Left cardiac atrium (tissue), 4 donors: ENCODE measurements at regions not wholly inside any gene's neighbourhood (a gene's known extent, or its start where the extent isn't known, plus 50 kb on each side); places are given as distances from the start of the nearest gene placed in this dataset.
"Not testable (repeated sequence)": the region's sequence is repeated elsewhere in the genome, so short reads cannot be mapped to it uniquely, and the experiment has no call there.

ENCODE experiments used
- ATAC-seq, 2 donors: fragments of 200-7000 bp; cut with Tn5 transposase; one replicate each; pipeline ENCODE4 v1.9.1; 2020; ENCODE audit warnings: mild to moderate bottlenecking in 2 of 2, moderate library complexity in 2 of 2
- DNase-seq: peaks from one replicate; pipeline ENCODE4 v3.0.0-alpha.2; 2020
- intact Hi-C, 2 donors: fragments of 100-400 bp; cut with DNase I; formaldehyde crosslinking; loops; one replicate each; pipeline versions ENCODE4 v1.14.1 to v1.15.1; 2022 to 2023
- donor health status: DM: no; HTN: yes; CAD: no.
- donor health status: DM: no; HTN: yes; CAD: no; lungs with severe emphysema.
- donor health status: DM: yes; HTN: yes; CAD: no.
- donor health status: Dilated cardiomyopathy.

DNA sequence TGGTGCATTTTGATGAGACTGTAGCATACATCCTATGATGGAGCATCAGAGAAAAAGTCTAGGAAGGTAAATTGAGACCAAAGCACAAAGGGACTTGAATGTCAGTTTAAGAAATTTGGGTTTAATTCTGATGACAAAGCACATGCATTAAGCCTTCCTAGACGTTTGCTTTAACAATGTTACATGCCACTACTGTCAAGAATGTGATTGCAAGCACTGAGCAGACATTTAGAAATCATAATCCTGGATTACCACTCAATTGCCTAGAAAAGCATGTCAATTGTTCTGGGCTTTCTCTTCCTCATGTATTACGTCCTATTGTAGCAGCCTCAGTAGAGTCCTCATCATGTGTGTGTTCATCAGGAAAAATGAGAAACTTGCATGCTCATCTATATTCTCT is 117.1 kb downstream of the ZNF281 start:
- intact Hi-C loops: no loop called here
- ATAC-seq (no peak), DNase-seq (no peak)

DNA sequence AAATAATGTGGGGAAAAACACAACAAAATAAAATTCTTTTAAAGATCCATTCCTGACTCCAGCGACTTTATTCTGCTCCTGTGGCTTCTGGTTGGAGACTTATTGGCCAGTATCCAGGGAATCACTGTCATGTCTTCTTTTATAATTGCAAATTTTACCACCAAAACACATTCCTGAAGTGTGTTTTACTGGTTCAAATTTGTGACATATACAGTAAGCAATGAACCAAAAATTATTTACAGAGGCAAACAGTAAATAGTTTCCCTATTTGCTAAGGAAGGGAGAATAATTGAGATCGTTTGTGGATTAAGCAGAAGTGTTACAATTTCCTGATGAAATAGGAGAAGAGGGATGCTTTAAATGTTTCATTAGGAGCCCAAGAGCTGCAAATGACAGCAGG is 118.7 kb downstream of the ZNF281 start:
- ATAC-seq: no peak
- intact Hi-C loops: no loop called here

DNA sequence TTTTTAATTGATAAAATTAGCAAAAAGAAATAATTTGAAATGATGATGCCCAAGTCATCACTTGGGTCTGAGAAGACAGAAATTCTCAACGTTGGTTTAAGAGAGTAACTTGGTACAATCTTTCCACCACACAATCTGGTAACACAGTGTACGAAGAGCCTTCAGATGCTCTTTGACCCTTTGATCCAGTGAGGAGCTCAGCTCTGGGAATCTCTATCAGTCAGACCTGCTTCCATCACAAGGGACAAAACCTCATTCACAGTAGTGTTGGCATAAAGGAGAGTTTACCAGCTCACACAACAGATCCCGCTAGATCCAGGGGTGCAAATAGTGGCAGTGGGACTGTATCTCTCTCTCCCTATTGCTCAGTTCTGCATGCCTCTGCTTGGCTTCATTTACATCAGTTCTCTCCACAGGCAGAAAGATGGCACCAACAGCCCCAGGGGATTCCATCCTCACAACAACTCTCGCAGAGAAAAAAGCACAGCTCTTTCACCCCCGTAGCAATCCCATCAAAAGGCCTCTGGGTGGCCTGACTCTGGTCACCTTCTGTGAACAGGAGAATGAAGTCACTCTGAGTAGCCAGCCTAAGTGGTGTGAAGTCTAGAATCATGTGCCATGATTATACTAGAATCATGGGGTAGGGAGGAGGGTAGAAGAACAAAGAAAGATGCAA is 119.7 kb downstream of the ZNF281 start:
- ATAC-seq (no peak), DNase-seq (no peak)
- intact Hi-C loops: no loop called here

More for the DNA sequence above, 118.7 kb downstream of the ZNF281 start:
- DNase-seq: no peak

DNA sequence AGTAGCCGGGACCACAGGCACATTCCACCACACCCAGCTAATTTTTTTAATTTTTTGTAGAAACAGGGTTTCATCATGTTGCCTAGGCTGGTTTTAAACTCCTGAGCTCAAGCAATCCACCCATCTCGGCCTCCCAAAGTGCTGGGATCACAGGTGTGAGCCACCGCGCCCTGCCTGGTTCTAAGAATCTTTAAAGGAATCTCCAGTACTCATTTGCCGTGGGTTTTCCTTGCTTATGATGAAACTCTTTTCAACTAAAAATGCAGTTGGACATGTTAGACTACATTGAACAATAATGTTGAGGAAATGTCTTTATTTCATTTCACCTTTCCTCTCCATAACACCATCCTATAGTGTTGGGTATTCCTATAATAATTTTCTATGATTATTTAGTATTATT is 121.6 kb downstream of the ZNF281 start:
- ATAC-seq (no peak), DNase-seq (no peak)
- intact Hi-C loops: no loop called here

DNA sequence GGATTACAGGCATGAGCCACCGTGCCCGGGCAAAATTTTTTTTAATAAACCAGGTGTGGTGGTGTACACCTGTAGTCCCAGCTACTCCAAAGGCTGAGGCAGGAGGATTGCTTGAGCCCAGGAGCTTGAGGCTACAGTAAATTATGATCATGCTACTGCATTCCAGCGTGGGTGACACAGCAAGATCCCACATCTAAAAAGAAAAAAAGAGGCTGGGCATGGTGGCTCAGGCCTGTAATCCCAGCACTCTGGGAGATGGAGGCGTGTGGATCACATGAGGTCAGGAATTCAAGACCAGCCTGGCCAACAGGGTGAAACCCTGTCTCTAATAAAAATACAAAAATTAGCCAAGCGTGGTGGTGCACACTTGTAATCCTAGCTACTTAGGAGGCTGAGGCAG is 125.6 kb downstream of the ZNF281 start:
- intact Hi-C loops, DNase-seq, ATAC-seq: not testable (repeated sequence)

DNA sequence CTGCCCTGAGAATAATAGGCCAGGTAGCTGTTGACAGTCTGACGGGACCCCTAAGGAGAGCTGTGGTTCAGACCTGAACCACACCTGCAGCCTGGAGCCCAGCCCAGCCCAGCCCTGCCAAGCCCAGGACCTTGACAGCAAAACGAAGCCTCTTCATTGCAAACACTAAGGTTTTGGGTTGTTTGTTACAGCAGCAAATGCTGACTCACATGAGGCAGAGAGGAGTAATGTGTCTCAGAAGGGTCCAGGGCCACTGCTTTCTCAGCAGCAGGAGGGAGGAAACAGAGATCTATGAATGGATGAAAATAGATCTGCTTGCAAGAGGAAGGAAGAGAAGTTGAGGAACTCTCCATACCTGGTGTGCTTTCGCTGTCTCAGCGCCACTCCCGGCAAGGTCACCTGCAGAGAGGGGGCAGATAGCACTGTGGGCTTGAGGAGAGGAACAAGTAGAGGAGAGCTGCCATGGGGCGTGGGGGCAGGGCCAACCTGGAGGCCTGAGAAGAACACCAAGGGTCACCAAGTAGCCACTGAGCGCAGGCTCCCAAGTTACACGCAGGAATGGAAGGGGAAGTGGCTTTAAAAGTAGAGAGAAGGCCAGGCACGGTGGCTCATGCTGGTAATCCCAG is 127.2 kb downstream of the ZNF281 start:
- DNase-seq (no peak), ATAC-seq (no peak)
- intact Hi-C loops: no loop called here

DNA sequence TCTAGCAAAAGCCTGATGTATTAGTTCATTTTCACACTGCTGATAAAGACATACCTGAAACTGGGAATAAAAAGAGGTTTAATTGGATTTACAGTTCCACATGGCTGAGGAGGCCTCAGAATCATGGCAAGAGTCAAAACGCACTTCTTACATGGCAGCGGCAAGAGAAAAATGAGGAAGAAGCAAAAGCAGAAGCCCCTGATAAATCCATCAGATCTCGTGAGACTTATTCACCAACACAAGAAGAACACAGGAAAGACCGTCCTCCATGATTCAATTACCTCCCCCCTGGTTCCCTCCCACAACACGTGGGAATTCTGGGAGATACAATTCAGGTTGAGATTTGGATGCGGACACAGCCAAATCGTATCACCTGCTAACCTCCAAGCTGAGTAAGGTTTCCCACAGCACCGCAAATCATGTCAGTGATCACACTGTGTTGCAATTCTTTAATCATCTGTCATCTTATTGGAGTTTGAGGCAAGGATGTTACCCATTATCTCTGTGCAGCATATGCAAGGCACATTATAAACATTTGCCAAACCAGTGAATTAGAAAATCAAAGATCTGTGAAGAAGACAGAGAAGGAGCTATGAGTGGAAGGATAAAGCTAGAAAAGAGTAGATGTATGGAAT is 128.5 kb downstream of the ZNF281 start:
- intact Hi-C loops: no loop called here
- ATAC-seq: no peak
- DNase-seq: no peak

DNA sequence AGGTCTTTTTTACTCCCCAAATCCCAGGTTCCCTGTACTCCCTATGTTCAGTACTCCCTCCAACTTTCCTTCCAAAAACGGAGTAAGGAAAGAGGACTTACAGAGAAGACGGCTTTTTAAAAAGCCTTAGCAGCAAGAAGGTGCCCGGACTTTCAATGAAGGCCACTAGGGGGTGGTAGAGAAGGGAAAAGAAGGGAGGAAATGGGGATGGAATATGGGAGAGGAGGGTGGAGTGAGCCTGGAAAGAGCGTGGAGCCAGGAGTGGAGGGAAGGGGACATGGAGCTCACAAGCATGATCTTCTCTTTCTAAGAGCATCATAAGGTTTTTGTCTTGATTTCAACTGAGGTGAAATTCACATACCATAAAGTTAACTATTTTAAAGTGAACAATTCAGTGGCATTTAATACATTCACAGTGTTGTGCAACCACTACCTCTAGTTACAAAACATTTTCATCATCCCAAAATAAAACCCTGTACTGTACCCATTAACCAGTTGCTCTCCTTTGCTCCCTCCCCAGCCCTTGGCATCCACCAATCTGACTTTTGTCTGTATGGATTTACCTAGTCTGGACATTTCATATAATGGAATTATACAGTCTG is 129.9 kb downstream of the ZNF281 start:
- ATAC-seq: peak in 1 of 2 donors; percentile 45
- intact Hi-C loops: loop anchor here in 1 of 2 donors (10.0 kb wide), 1 partner anchor 215 kb away; no protein-coding TSS in a partner anchor

DNA sequence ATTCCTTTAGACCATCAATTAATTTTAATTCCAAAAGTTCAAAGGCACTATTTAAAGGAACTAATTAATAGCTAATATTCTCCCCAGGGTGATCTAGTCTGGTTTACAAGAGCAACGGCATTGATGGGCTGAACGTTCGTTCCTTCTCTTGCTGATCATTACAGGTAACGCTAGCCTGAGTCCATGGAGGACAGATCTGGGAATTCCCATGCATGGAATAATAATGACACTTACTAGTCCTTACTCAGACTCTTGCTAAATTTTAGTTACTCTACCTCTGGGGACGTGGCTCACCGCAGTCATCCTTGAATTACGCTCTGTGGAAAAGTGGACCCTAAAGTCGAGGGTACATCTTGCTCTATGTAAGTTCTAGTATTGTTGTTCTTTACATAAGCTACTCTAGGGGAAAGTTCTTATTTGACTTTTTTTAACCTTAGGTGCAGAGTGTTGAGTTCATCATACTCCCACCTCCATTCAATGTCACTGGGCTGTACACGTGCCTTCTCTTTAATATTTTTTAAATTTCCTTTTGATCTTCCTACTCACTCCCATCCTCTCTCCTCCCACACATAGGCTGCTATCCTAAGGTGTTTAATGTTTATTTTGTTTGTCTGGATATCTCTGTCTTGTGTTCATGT is 133.9 kb downstream of the ZNF281 start:
- intact Hi-C loops: loop anchor here in 1 of 2 donors (10.0 kb wide), 1 partner anchor 219 kb away; no protein-coding TSS in a partner anchor

More for the DNA sequence above, 129.9 kb downstream of the ZNF281 start:
- peak; percentile 22 for DNase-seq

DNA sequence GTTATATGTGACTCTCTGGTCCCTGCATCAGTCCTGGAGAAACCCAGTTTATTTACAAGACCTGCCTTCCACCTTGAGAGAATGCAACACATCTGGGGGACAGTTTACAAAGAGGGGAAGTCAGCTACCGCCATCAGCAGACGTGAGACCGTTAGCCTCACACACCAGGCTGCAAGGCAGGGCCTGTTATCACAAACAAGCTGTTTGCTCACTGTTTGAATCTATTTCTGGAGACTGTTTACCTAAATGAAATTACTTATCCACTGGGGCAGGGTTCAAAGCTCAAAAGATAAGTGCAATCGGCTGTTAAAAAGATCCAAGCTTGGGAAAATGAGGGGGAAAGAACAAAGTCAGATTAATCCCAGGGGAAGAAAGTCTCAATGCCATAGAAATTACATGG is 134.4 kb downstream of the ZNF281 start:
- ATAC-seq (no peak), DNase-seq (no peak)
- intact Hi-C loops: loop anchor here in 1 of 2 donors (10.0 kb wide), 1 partner anchor 219 kb away; no protein-coding TSS in a partner anchor

More for the DNA sequence above, 133.9 kb downstream of the ZNF281 start:
- ATAC-seq (no peak), DNase-seq (no peak)

DNA sequence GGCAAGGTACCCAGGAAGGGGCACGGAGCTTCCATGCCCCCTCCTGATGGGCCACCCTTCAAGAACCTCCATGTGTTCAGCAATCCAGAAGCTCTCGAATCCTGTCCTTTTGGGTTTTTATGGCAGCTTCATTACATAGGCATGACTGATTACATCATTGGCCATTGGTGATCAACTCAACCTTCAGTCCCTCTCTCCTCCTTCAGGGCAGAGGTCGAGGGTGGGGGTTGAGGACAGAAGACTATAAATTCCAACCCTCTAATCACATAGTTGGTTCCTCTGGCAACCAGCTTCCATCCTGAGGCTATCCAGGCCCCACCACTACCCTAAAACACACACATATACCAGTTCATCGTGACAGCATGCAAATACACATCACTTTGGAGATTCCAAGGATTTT is 135.7 kb downstream of the ZNF281 start:
- intact Hi-C loops: loop anchor here in 1 of 2 donors (10.0 kb wide), 1 partner anchor 221 kb away; no protein-coding TSS in a partner anchor
- ATAC-seq: no peak
- DNase-seq: no peak

DNA sequence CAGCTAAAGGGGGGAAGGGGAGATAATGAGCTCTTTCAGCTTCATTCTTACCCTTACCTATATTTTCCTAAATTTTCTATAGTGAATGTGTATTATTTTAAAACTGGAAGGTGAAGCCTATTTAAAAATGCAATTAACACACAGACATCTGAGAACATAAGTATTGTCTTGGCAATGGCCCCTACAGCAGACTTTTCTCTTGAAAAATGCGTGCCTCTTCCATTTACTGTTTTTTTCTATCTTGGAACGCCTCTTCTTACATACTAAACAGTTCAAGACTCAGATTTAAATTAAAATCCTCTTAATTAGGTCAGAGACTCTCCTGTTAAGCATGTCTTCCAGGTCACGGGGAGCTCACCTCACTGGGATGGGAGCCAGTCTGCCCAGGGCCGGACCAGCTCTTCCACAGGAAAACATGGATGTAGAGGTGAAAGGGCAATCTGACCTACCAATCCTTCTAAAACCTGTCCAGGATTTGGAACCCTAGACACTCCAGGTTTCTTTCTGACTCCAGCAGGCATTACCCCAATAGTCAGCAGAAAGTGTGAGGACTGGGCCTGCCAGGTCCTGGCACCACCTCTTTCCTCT is 137.3 kb downstream of the ZNF281 start:
- intact Hi-C loops: loop anchor here in 1 of 2 donors (10.0 kb wide), 1 partner anchor 222 kb away; no protein-coding TSS in a partner anchor
- no peak for DNase-seq
- no peak for ATAC-seq

DNA sequence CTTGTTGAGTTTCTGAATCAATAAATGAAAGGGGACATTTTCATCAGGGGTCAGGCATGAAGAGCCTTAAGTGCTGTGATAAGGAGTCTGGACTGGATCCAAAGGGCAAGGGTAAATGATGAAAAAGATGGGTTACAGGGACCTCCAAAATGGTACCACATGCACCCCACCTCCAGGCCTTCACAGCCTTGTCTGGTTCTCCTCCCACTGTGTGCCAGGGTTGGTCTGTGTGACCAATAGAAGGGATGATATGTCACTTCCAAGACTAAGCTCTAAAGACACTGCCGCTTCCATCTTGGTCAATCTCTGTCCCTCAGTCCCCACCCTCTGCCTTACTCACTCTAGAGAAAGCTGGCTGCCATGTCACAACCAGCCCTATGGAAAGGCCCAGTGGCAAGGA is 140.6 kb downstream of the ZNF281 start:
- intact Hi-C loops: no loop called here
- ATAC-seq (no peak), DNase-seq (no peak)

DNA sequence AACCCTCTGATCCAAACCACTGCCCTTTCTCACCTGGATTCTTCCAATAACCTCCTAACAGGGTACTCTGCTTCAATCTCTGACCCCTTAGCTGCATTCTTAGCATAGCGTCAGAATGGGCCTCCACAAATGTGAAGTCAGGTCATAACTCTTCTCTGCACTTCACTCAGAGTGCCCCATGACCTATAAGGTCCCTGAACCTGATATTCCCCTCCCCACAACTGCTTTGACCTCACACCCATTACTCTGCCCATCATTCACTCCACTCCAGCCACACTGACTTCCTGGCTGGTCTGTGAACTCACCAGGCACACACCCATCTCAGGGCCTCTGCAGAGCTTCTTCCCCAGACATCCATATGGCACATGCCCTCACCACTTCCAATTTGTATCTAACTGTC is 141.9 kb downstream of the ZNF281 start:
- no peak for DNase-seq
- intact Hi-C loops: no loop called here

DNA sequence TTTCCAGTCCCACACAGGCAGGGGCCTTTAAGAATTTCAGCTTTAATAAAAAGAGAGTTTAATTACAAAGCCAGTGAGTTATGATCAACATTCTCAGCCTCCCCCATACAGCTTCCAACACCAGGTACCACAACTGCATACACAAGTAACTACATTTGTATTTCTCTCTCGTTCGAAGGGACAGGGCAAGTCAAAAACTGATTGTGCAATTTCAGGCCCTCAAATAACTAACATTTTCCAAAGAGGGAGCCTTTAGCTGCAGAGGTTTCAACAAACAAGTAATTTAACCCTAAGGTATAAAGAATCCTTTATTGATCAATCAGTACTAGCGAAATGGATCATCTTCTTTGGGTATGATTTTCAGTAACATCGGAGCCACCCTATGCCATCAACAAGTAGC is 142.4 kb downstream of the ZNF281 start:
- ATAC-seq (no peak), DNase-seq (no peak)
- intact Hi-C loops: no loop called here

More for the DNA sequence above, 141.9 kb downstream of the ZNF281 start:
- ATAC-seq: no peak

DNA sequence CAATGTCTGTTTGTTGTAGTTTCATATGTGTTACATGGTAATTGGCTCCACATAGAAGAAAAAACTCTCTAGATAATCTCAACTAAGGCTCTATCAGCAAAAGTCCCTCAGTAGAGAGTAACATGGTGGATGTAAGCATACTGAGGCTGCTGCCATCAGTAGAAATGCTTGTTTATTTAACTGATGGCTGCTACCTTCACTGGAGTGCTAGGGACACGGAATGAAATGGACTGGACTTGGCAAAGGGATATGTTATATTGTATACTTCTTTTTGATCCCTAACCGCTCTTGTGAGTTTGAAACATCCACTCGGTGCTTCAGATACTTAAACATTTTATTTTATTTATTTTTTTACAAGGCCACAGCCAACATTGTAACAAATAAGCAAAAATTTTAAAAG is 143.0 kb downstream of the ZNF281 start:
- no peak for ATAC-seq
- intact Hi-C loops: no loop called here
- DNase-seq: no peak

DNA sequence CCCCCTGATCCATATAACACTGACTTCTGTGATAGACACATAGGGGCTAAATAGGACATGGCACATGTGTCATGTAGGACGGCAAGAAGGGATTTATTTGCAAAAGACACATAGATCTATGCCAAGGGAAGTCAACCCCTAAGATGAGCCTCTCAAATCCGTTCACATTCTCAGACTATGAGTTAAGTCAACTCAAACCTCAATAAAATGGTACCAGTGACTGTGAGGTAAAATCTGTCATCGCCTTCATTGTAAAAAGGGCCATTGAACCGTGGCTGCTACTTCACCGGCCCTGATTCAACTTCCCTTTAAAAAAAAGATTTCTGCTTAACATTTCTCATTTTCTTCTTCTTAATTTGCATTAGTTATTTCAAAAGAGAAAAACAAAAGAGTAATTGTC is 144.0 kb downstream of the ZNF281 start:
- no peak for ATAC-seq
- no peak for DNase-seq
- intact Hi-C loops: no loop called here

DNA sequence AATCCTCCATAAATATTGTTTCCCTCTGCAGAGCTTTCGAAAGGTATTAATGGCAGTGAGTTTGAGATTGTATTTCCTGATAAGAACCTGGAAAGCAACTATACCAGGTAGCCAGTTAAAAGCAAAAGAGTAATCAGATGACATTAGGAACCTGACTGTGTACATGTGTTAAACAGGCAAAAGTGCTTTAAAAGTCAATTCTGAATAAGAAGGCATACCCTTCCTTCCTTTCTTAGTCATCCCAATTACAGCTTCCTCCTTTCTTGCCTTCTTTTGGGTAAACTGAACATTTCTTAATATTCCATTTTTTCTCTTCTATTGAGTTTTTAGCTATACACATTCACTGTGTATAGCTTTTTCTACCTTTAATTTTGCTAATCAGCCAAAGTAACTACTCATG is 144.7 kb downstream of the ZNF281 start:
- ATAC-seq (no peak), DNase-seq (no peak)
- intact Hi-C loops: no loop called here

DNA sequence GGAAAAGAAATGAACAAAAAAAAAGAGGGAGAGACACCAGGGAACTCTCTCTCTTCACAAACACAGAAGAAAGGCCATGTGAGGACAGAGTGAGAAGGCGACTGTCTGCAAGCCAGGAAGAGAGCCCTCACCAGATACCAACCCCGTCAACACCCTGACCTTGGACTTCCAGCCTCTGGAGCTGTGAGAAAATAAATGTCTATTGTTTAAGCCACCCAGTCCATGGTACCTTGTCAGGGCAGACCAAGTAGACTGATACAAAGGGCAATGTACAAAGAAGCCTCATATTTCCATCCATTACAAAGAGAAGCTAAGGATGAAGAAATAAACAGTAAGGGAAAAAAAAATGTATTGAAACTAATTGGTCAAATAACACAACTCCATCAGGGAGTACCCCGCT is 146.6 kb downstream of the ZNF281 start:
- intact Hi-C loops: no loop called here
- DNase-seq (no peak), ATAC-seq (no peak)
